Activated CD8-positive, alpha-beta T cell treated with anti-CD3 and anti-CD28 coated beads for 36 hours (primary cell): ENCODE measurements at regions not wholly inside any gene's neighbourhood (a gene's known extent, or its start where the extent isn't known, plus 50 kb on each side); places are given as distances from the start of the nearest gene placed in this dataset.

Source experiments
- ATAC-seq: fragments of 200-7000 bp; cut with Tn5 transposase; one replicate; pipeline ENCODE4 v1.10.0; 2021; ENCODE audit warnings: mild to moderate bottlenecking, moderate library complexity
- CTCF ChIA-PET: fragments of 350-600 bp; sonication (Branson Sonifier 250); formaldehyde crosslinking; loops from one replicate; lab custom pipeline; 2021; ENCODE audit warnings: antibody characterized with exemption; lab: Charles Lee
- POLR2A ChIA-PET: fragments of 350-600 bp; sonication (Branson Sonifier 250); formaldehyde crosslinking; loops from one replicate; lab custom pipeline; 2021; ENCODE audit warnings: antibody characterized with exemption; lab: Charles Lee
- DNase-seq: peaks from one replicate; pipeline ENCODE4 v3.0.0-alpha.2; 2020
- H3K27ac Mint-ChIP-seq: one replicate; pipeline ENCODE4 v1.8.0; 2021; ENCODE audit warnings: mild to moderate bottlenecking, mixed read lengths
- H3K27me3 Mint-ChIP-seq: one replicate; pipeline ENCODE4 v1.8.0; 2021; ENCODE audit warnings: mixed read lengths
- H3K36me3 Mint-ChIP-seq: one replicate; pipeline ENCODE4 v1.8.0; 2021; ENCODE audit warnings: low read depth, mixed read lengths
- H3K4me1 Mint-ChIP-seq: one replicate; pipeline ENCODE4 v1.8.0; 2021; ENCODE audit warnings: low read depth, mixed read lengths
- H3K4me3 Mint-ChIP-seq: one replicate; pipeline ENCODE4 v1.8.0; 2021; ENCODE audit warnings: mild to moderate bottlenecking, moderate library complexity, mixed read lengths
- H3K9me3 Mint-ChIP-seq: one replicate; pipeline ENCODE4 v1.8.0; 2021; ENCODE audit warnings: mixed read lengths
- intact Hi-C: fragments of 100-400 bp; cut with micrococcal nuclease; formaldehyde crosslinking; loops from one replicate; pipeline ENCODE4 v1.10.0; 2022
- TF ChIP-seq, protein P1 (sequence below): fragments of 200-600 bp; IDR thresholded peaks from one replicate; pipeline ENCODE4 v1.8.0; 2022; ENCODE audit warnings: antibody characterized with exemption, mild to moderate bottlenecking

DNA sequence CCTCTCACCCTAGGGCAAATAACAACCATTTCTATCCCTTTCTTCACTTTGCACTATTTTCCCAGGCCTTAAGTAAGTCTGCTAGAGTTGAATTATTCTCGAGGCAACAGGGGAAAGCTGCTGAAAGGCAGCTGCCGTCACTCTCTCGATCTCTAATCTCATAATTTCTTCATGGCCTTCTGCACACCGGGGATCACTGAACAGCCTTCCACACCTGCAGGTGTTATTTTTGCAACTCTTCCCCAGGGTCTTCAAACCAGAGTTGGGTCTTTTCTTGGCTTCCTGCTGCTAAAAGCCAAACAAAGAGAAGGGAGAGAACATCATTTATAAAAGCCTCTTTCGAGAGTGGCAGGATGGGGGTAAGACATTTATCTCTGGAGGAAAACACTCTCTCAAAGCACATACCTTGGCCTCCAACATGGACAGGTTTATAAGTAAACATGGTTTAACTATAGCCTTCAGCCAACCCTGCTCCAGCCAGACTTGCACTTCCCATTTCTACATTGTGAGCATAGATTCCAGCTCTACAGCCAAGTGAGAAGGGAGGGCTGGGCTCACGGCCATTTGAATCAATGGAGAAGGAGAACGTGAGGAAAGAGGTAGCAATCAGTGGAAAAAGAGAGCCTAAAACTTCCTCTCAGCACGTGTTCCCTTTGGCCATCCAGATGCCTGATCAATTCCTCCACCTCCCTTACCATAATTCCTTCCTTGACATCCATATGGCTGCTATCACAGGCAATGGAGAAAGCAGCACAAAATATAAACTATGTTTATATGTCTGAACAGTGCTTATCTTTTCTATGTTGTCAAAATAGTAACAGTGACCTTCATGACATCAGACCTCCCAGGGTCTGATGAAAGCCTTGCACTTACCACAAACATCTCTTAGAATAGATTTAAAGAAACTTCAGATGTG lies 464.9 kb downstream of the TLE1 start:
- Mint-ChIP-seq H3K36me3 (no peaks in the 10 kb centered on the region), H3K4me1 (no peaks in the 10 kb centered on the region), H3K9me3 (no peaks in the 10 kb centered on the region), H3K4me3 (no peak overlapping the region), H3K27ac (no peak overlapping the region), H3K27me3 (no peaks in the 10 kb centered on the region)
- ChIA-PET POLR2A (no interaction called here), CTCF (no interaction called here)
- intact Hi-C loops: no loop called here
- ATAC-seq (no peak), DNase-seq (no peak)
- TF ChIP-seq, protein P1, sequence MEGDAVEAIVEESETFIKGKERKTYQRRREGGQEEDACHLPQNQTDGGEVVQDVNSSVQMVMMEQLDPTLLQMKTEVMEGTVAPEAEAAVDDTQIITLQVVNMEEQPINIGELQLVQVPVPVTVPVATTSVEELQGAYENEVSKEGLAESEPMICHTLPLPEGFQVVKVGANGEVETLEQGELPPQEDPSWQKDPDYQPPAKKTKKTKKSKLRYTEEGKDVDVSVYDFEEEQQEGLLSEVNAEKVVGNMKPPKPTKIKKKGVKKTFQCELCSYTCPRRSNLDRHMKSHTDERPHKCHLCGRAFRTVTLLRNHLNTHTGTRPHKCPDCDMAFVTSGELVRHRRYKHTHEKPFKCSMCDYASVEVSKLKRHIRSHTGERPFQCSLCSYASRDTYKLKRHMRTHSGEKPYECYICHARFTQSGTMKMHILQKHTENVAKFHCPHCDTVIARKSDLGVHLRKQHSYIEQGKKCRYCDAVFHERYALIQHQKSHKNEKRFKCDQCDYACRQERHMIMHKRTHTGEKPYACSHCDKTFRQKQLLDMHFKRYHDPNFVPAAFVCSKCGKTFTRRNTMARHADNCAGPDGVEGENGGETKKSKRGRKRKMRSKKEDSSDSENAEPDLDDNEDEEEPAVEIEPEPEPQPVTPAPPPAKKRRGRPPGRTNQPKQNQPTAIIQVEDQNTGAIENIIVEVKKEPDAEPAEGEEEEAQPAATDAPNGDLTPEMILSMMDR: no peak

DNA sequence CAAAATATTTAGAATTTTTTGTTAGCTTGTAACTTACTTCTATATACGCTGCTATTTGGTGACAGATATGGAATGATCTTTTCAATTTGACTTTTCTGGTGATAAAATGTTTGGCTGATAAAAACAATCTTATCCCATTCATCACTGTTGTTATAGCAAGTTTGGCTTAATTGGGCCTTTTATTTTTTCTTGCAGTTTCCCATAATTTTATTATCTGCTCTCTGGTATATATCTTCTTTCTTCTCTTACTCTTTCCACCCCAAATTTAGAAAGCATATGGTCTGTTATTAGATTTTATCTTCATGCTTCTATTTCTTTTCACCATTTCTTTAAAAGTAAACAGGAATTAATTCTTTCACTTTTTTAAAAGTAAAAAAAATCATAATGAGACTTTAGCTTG lies 474.4 kb downstream of the TLE1 start:
- ChIA-PET POLR2A (no interaction called here), CTCF (no interaction called here)
- Mint-ChIP-seq H3K4me1 (no peaks in the 10 kb centered on the region), H3K27me3 (no peaks in the 10 kb centered on the region), H3K9me3 (peaks cover 1% of the 10 kb centered on the region), H3K36me3 (no peaks in the 10 kb centered on the region), H3K27ac (no peak overlapping the region), H3K4me3 (no peak overlapping the region)
- intact Hi-C loops: no loop called here
- ATAC-seq (no peak), DNase-seq (no peak)
- TF ChIP-seq, protein P1: no peak

GRCh38 chr9:81213456-81213855 lies 475.9 kb downstream of the TLE1 start:
- Mint-ChIP-seq H3K4me1 (no peaks in the 10 kb centered on the region), H3K4me3 (no peak overlapping the region), H3K36me3 (no peaks in the 10 kb centered on the region), H3K9me3 (peaks cover 1% of the 10 kb centered on the region), H3K27ac (no peak overlapping the region), H3K27me3 (no peaks in the 10 kb centered on the region)
- no peak for DNase-seq
- CTCF ChIA-PET: no interaction called here
- TF ChIP-seq, protein P1: no peak
- ATAC-seq: no peak
- intact Hi-C loops: no loop called here
- POLR2A ChIA-PET: no interaction called here

- ATAC-seq: no peak
- no peak for DNase-seq
- H3K9me3 Mint-ChIP-seq: peaks cover 1% of the 10 kb centered on the region
- H3K36me3 Mint-ChIP-seq: no peaks in the 10 kb centered on the region
- no peak overlapping the region for H3K4me3 Mint-ChIP-seq
- H3K27me3 Mint-ChIP-seq: no peaks in the 10 kb centered on the region
- POLR2A ChIA-PET: no interaction called here
- H3K4me1 Mint-ChIP-seq: no peaks in the 10 kb centered on the region
- TF ChIP-seq, protein P1: no peak
- CTCF ChIA-PET: no interaction called here
- intact Hi-C loops: no loop called here
- H3K27ac Mint-ChIP-seq: no peak overlapping the region
Observed at GRCh38 chr9:81211741-81212140, 477.6 kb downstream of the TLE1 start.

GRCh38 chr9:81207651-81208050 lies 481.7 kb downstream of the TLE1 start:
- intact Hi-C loops: no loop called here

More at GRCh38 chr9:81207651-81208050, 481.7 kb downstream of the TLE1 start:
- Mint-ChIP-seq H3K27me3 (no peaks in the 10 kb centered on the region), H3K4me1 (no peaks in the 10 kb centered on the region), H3K36me3 (no peaks in the 10 kb centered on the region), H3K4me3 (no peak overlapping the region), H3K9me3 (no peaks in the 10 kb centered on the region), H3K27ac (no peak overlapping the region)
- no peak for ATAC-seq
- ChIA-PET POLR2A (no interaction called here), CTCF (no interaction called here)
- TF ChIP-seq, protein P1: no peak
- DNase-seq: no peak
